OCI-LY3 (cell line): ENCODE measurements at regions not wholly inside any gene's neighbourhood (a gene's known extent, or its start where the extent isn't known, plus 50 kb on each side); places are given as distances from the start of the nearest gene placed in this dataset.

ENCODE experiments used
- EZH2phosphoT487 ChIP-seq: fragments of 200-600 bp; shearing (Covaris generic); IDR thresholded peaks from 2 replicates; pipeline ENCODE4 v1.6.1; 2018; ENCODE audit warnings: antibody characterized with exemption, mixed run types, low read depth
- TF ChIP-seq, protein P1 (sequence below): fragments of 200-600, 300-600 bp; sonication (generic); IDR thresholded peaks from 2 replicates; pipeline ENCODE4 v1.5.1; 2014; ENCODE audit warnings: antibody characterized with exemption, low read length, low read depth

DNA sequence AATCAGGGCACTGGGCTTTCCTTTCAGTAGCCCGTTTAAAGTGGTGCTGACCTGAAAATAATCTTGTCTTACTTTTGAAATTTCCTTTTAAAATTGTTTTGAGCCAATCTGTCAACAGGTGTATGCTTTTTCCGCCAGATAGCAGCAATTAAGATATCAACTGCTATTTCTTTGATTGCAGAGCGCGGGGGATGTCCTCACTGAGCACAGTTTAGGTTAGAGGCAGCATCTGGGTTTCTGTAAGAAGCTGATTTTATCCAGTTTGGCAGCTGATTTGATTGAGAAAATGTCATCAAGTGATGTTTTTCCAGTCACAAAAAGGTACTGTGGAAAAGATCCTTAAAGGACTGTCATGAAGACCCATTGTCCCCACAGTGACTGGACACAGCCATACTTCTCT is 371.8 kb downstream of the ADAMTS20 start:
- TF ChIP-seq, protein P1, sequence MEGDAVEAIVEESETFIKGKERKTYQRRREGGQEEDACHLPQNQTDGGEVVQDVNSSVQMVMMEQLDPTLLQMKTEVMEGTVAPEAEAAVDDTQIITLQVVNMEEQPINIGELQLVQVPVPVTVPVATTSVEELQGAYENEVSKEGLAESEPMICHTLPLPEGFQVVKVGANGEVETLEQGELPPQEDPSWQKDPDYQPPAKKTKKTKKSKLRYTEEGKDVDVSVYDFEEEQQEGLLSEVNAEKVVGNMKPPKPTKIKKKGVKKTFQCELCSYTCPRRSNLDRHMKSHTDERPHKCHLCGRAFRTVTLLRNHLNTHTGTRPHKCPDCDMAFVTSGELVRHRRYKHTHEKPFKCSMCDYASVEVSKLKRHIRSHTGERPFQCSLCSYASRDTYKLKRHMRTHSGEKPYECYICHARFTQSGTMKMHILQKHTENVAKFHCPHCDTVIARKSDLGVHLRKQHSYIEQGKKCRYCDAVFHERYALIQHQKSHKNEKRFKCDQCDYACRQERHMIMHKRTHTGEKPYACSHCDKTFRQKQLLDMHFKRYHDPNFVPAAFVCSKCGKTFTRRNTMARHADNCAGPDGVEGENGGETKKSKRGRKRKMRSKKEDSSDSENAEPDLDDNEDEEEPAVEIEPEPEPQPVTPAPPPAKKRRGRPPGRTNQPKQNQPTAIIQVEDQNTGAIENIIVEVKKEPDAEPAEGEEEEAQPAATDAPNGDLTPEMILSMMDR, result no peak
- TF ChIP-seq EZH2phosphoT487, result no peak
